ENCODE measurements at regions not wholly inside any gene's neighbourhood (a gene's known extent, or its start where the extent isn't known, plus 50 kb on each side); places are given as distances from the start of the nearest gene placed in this dataset.

- DNase-seq (ENCODE audit: low read depth in 2 of 3, low spot score in 1 of 3), result no peak
Measured at GRCh38 chr16:86681031-86681756, 102.8 kb downstream of the FOXL1 start.

DNA sequence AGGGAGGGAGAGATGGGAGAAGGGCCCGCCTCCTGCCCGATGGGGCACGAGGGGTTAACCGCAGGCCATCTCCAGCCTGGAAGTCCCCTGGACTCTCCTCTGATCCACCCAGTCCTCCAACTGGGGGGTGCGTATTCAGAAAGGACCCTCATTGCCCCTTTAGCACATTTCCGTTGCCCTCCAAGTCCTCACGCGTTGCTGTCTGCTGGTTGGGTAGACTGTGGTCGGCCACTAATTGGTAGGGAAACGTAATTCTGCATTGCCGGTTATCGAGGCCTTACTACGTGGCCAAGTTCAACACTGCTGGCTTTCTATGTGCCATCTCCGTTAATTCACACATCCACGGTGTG, 103.4 kb downstream of the FOXL1 start:
- DNase-seq (ENCODE audit: low read depth in 2 of 3, low spot score in 1 of 3), result no peak

DNA sequence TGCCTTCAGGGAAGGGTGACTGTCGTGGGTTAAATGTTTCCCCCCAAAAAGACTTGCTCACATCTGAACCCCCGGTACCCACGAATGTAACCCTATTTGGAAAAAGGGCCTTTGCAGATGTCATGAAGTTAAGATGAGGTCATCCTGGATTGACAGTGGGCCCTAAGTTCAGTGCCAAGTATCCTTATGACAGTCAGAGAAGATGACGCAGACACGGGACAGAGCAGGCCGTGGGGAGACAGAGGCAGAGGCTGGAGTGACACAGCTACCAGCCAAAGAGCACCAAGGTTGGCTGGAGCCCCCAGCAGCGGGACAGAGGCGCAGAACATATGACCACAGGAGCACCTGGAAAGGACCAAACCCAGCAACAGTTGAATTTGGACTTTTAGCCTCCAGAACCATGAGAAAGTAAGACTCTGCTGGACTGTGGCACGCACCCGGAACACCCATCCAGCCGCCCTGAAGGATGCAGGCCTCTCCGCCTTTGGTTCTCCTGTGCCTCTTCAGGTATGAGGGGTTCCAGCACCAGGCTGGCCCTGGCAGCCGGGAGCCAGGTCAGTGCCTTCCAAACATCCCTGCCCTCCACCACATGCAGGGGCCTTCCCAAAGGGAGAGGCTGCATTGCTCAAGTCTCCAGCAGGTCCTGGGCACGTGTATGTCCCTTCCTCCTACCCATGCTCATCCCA, 104.0 kb downstream of the FOXL1 start:
- no peak for DNase-seq (ENCODE audit: low read depth in 2 of 3, low spot score in 1 of 3)

- no peak for DNase-seq (ENCODE audit: low read depth in 2 of 3, low spot score in 1 of 3)
Measured at GRCh38 chr16:86683441-86684194, 105.3 kb downstream of the FOXL1 start.

DNA sequence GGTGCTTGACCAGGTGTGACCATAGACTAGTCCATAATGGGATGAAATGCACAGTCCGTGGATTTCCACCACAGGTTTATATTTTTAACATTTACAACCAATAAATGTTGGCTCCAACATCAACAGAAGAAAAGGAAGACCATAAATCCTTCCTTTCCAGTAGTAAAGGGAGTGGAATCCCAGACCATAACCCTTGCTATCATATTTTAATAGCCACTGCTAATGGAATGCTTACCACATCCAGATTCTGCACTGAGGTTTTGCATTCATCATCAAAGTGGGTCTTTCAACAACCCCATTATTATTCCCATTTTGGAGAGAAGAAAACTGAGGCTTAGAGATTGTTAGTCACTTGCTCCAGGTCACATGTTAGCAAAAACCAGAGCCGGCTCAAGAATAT, 106.7 kb downstream of the FOXL1 start:
- DNase-seq (ENCODE audit: low read depth in 2 of 3, low spot score in 1 of 3), result no peak

DNA sequence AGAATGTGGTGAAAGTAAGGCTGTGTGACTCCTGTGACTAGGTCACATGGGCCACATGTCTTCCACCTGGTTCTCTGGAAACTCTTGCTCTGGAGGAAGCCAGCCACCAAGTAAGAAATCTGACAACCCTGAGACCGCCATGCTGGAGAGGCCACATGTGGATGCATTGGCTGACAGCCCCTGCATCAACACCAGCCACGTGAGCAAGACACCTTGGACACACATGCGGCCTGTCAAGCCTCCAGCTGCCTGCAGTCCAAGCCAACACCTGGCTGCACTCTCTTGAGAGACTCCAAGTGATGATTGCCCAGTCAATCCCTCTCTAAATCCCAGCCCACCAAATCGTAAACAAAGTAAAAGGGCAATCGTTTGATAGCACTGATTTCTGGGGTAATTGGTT, 112.6 kb downstream of the FOXL1 start:
- DNase-seq (ENCODE audit: low read depth in 2 of 3, low spot score in 1 of 3), result no peak

DNA sequence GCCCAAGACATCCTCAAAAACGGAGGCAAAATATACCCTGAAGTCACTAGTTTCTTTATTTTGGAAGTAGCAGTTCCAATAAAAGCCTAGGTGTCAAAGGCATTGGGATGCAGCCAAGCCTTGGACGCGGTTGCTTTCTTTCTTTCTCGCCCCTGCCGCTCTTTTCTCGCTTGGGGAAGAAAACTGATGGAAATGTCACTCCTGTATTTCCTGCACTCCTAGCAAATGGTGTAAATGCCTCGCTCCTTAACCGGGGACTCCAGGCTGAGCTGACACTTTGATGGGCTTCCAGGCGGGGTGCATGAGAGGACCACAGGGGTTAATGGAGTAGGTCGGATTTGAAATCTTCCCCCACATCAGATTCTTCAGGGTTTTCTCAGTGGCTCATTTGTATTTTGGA, 114.1 kb downstream of the FOXL1 start:
- no peak for DNase-seq (ENCODE audit: low read depth in 2 of 3, low spot score in 1 of 3)

DNA sequence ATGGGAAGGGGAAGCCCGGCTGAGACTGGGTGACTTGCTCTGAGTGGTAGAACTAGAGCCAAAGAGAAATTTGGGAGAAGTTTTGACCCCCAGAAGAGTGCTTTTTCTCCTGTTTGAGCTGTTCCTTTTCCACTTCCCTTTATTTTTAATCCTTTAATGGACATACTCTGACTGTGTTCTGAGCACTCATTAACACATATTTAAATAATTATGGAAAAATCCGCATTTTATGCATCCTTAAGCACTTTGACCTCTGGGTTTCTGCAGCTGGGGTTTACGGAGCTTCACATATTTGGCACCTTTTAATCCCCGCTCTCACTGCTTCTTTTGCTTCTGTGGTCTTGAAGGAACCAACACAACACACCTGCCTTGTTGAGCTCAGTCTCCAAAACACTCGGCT, 114.7 kb downstream of the FOXL1 start:
- no peak for DNase-seq (ENCODE audit: low read depth in 2 of 3, low spot score in 1 of 3)

GRCh38 chr16:86697715-86698114, 119.4 kb downstream of the FOXL1 start:
- DNase-seq (ENCODE audit: low read depth in 2 of 3, low spot score in 1 of 3), result no peak

- no peak for DNase-seq (ENCODE audit: low read depth in 2 of 3, low spot score in 1 of 3)
Measured at GRCh38 chr16:86700046-86700945, 121.9 kb downstream of the FOXL1 start.

DNA sequence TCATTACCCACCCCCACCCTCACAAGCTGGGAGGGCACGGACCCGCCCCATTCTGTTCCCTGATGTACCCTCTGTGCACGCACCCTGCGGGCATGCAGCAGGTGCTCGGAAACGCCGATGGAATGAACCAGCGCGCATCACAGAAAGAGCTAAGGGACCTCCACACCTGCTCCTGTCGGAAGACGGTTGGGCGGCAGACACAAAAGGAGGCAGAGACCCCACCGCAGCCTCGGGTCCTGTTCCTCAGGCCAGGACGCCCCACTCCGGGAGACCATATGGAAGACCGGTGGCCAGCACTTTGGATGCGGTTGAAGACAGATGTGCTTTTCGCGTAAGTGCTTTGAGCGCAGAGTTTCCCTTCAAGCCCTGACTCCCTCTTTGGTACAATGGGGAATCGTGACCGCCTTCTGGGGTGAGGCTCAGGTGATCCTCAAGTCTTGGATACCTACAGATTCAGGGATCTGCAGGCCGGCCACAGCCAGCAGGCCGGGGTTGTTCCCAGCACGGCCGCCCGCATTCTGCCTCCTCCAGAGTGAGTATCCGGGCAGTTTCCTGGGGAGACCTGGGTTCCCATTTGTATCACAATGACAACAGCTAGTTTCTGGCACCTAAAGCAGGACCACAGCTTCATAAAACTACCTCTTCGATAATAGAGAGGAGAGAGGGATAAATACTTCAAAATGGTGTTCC, 123.1 kb downstream of the FOXL1 start:
- DNase-seq (ENCODE audit: low read depth in 2 of 3, low spot score in 1 of 3), result no peak

GRCh38 chr16:86702824-86703588, 124.7 kb downstream of the FOXL1 start:
- no peak for DNase-seq (ENCODE audit: low read depth in 2 of 3, low spot score in 1 of 3)

GRCh38 chr16:86704516-86704915, 126.2 kb downstream of the FOXL1 start:
- no peak for DNase-seq (ENCODE audit: low read depth in 2 of 3, low spot score in 1 of 3)

DNA sequence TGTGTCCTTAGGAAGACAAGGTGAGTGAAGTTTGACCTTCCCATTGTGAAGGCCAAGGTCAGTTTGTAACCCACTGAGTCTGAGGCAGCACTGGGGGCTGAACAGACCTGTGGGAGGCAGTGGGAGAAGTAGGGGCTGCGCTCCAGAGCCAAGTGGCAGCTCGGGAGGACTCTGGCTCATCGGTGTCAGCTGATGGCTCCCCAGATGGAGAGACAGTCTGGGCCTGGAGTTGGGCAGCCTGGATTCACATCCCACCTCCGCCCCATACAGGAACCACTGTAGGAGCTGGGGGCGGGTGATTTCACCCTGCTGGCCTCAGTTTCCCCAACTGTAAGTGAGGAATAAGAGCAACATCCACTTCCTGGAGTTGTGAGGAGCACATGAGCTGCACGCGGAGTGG, 128.4 kb downstream of the FOXL1 start:
- no peak for DNase-seq (ENCODE audit: low read depth in 2 of 3, low spot score in 1 of 3)

GRCh38 chr16:86707171-86707570, 128.8 kb downstream of the FOXL1 start:
- DNase-seq (ENCODE audit: low read depth in 2 of 3, low spot score in 1 of 3), result no peak

- no peak for DNase-seq (ENCODE audit: low read depth in 2 of 3, low spot score in 1 of 3)
Measured at GRCh38 chr16:86707581-86707980, 129.2 kb downstream of the FOXL1 start.

DNA sequence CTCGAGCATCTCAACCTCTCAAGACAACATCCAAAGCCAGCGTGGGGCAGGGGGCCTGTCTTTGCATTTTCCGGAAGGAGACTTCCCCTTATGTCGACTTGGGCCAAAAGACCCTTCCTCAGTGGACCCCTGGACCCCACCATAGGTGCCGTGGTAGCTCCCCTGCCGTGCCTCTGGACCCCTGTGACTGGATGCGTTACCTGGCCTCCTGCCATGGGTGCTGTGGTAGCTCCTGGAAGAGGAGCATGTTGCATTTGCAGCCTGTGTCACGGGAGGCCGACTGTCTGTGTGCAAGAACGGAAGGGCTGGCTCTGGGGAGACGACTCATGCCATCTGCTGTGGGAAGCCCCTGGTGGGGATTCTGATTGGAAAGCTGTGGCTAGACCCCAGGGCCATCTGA, 130.1 kb downstream of the FOXL1 start:
- DNase-seq (ENCODE audit: low read depth in 2 of 3, low spot score in 1 of 3), result no peak

- DNase-seq (ENCODE audit: low read depth in 2 of 3, low spot score in 1 of 3), result no peak
Measured at GRCh38 chr16:86709103-86709502, 130.8 kb downstream of the FOXL1 start.

DNA sequence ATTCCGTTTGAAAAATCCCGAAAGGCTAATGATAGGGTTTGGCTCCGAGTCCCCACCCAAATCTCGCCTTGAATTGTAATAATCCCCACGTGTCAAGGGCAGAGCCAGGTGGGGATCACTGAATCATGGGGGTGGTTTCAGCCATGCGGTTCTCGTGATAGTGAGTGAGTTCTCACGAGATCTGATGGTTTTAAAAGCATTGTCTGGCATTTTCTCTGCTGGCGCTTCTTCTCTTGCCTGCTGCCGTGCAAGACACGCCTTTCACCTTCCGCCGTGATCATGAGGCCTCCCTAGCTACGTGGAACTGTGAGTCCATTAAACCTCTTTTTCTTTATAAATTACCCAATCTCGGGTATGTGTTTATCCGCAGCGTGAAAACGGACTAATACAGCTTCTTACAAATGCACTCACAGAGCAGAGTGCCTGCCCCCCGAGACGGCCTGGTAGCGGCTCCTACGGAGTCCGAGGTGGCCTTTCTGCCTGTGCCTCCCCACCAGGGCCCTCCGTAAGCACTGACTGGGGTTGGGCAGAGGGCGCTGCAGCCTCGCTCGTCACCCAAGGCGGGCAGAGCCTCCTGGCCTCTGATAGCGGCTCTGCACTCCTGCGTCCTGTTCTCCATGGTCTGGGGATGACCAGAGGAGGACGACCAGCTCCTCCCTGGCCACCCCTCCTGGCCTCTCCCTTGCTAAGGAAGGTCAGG, 131.7 kb downstream of the FOXL1 start:
- no peak for DNase-seq (ENCODE audit: low read depth in 2 of 3, low spot score in 1 of 3)
